ENCODE measurements at regions not wholly inside any gene's neighbourhood (a gene's known extent, or its start where the extent isn't known, plus 50 kb on each side); places are given as distances from the start of the nearest gene placed in this dataset.
"Not testable (repeated sequence)": the region's sequence is repeated elsewhere in the genome, so short reads cannot be mapped to it uniquely, and the experiment has no call there.

- DNase-seq = no peak
- Mint-ChIP-seq H3K36me3 (peaks cover 3% of the 10 kb centered on the region), H3K27ac (no peak overlapping the region), H3K4me3 (no peak overlapping the region), H3K9me3 (peaks cover 10% of the 10 kb centered on the region), H3K4me1 (no peaks in the 10 kb centered on the region), H3K27me3 (no peaks in the 10 kb centered on the region)
- POLR2A ChIA-PET = interaction anchor here (0.7 kb wide), 1 partner anchor 492 kb away, joined by 3 read pairs; no protein-coding TSS in a partner anchor
- no peak for ATAC-seq (ENCODE audit: low read depth)
These were observed 79.6 kb upstream of the STK38L start for GRCh38 chr12:27164330-27165040.

GRCh38 chr12:27165958-27166357 lies 78.1 kb upstream of the STK38L start:
- POLR2A ChIA-PET; ATAC-seq (ENCODE audit: low read depth); H3K27ac Mint-ChIP-seq; H3K4me1 Mint-ChIP-seq; H3K27me3 Mint-ChIP-seq; H3K36me3 Mint-ChIP-seq; DNase-seq; H3K4me3 Mint-ChIP-seq: not testable (repeated sequence)
- peaks cover 18% of the 10 kb centered on the region for H3K9me3 Mint-ChIP-seq

GRCh38 chr12:27171494-27171893 lies 72.6 kb upstream of the STK38L start:
- DNase-seq; H3K4me3 Mint-ChIP-seq; H3K27me3 Mint-ChIP-seq; H3K4me1 Mint-ChIP-seq; H3K27ac Mint-ChIP-seq; POLR2A ChIA-PET; ATAC-seq (ENCODE audit: low read depth): not testable (repeated sequence)
- Mint-ChIP-seq H3K36me3 (peaks cover 11% of the 10 kb centered on the region), H3K9me3 (peaks cover 19% of the 10 kb centered on the region)

GRCh38 chr12:27176765-27177164 lies 67.3 kb upstream of the STK38L start:
- peaks cover 14% of the 10 kb centered on the region for H3K4me1 Mint-ChIP-seq
- POLR2A ChIA-PET = no interaction called here
- ATAC-seq (ENCODE audit: low read depth) = no peak

GRCh38 chr12:27177706-27178105 lies 66.4 kb upstream of the STK38L start:
- H3K4me1 Mint-ChIP-seq = peaks cover 14% of the 10 kb centered on the region
- H3K9me3 Mint-ChIP-seq = no peaks in the 10 kb centered on the region
- POLR2A ChIA-PET = no interaction called here
- ATAC-seq (ENCODE audit: low read depth) = no peak
- no peaks in the 10 kb centered on the region for H3K36me3 Mint-ChIP-seq
- H3K27me3 Mint-ChIP-seq = no peaks in the 10 kb centered on the region
- H3K27ac Mint-ChIP-seq = no peak overlapping the region
- no peak overlapping the region for H3K4me3 Mint-ChIP-seq
- no peak for DNase-seq

More at GRCh38 chr12:27176765-27177164, 67.3 kb upstream of the STK38L start:
- Mint-ChIP-seq H3K4me3 (no peak overlapping the region), H3K27me3 (no peaks in the 10 kb centered on the region), H3K9me3 (peaks cover 4% of the 10 kb centered on the region), H3K36me3 (no peaks in the 10 kb centered on the region), H3K27ac (no peak overlapping the region)
- DNase-seq = no peak

- no peaks in the 10 kb centered on the region for H3K9me3 Mint-ChIP-seq
- DNase-seq (no peak), ATAC-seq (ENCODE audit: low read depth) (no peak)
- peaks cover 14% of the 10 kb centered on the region for H3K4me1 Mint-ChIP-seq
- no peak overlapping the region for H3K27ac Mint-ChIP-seq
- H3K4me3 Mint-ChIP-seq = no peak overlapping the region
- H3K36me3 Mint-ChIP-seq = no peaks in the 10 kb centered on the region
- POLR2A ChIA-PET = no interaction called here
- H3K27me3 Mint-ChIP-seq = no peaks in the 10 kb centered on the region
These were observed 65.8 kb upstream of the STK38L start for GRCh38 chr12:27178255-27178654.

GRCh38 chr12:27178723-27179399 lies 65.2 kb upstream of the STK38L start:
- no peaks in the 10 kb centered on the region for H3K9me3 Mint-ChIP-seq
- no peak for DNase-seq
- H3K4me1 Mint-ChIP-seq = peaks cover 14% of the 10 kb centered on the region
- H3K36me3 Mint-ChIP-seq = no peaks in the 10 kb centered on the region
- H3K27ac Mint-ChIP-seq = no peak overlapping the region
- no peak for ATAC-seq (ENCODE audit: low read depth)
- POLR2A ChIA-PET = no interaction called here
- H3K4me3 Mint-ChIP-seq = no peak overlapping the region
- H3K27me3 Mint-ChIP-seq = no peaks in the 10 kb centered on the region

GRCh38 chr12:27179400-27180214 lies 64.5 kb upstream of the STK38L start:
- Mint-ChIP-seq H3K4me3 (peak overlapping the region; percentile 37), H3K9me3 (no peaks in the 10 kb centered on the region), H3K27me3 (no peaks in the 10 kb centered on the region), H3K4me1 (peaks cover 18% of the 10 kb centered on the region), H3K36me3 (no peaks in the 10 kb centered on the region), H3K27ac (peak overlapping the region; percentile 26)
- peak; percentile 95 for ATAC-seq (ENCODE audit: low read depth)
- DNase-seq = no peak
- POLR2A ChIA-PET = no interaction called here

GRCh38 chr12:27180906-27181505 lies 63.1 kb upstream of the STK38L start:
- POLR2A ChIA-PET = no interaction called here
- no peak for DNase-seq
- no peak overlapping the region for H3K4me3 Mint-ChIP-seq
- H3K27me3 Mint-ChIP-seq = no peaks in the 10 kb centered on the region
- no peak overlapping the region for H3K27ac Mint-ChIP-seq
- H3K9me3 Mint-ChIP-seq = no peaks in the 10 kb centered on the region
- H3K4me1 Mint-ChIP-seq = peaks cover 24% of the 10 kb centered on the region
- H3K36me3 Mint-ChIP-seq = no peaks in the 10 kb centered on the region
- ATAC-seq (ENCODE audit: low read depth) = no peak

GRCh38 chr12:27183342-27183741 lies 60.7 kb upstream of the STK38L start:
- DNase-seq (no peak), ATAC-seq (ENCODE audit: low read depth) (no peak)
- no peak overlapping the region for H3K27ac Mint-ChIP-seq
- H3K4me1 Mint-ChIP-seq = peaks cover 24% of the 10 kb centered on the region
- no peaks in the 10 kb centered on the region for H3K9me3 Mint-ChIP-seq
- H3K36me3 Mint-ChIP-seq = no peaks in the 10 kb centered on the region
- no peak overlapping the region for H3K4me3 Mint-ChIP-seq
- POLR2A ChIA-PET = no interaction called here
- no peaks in the 10 kb centered on the region for H3K27me3 Mint-ChIP-seq

GRCh38 chr12:27185234-27186021 lies 58.7 kb upstream of the STK38L start:
- ATAC-seq (ENCODE audit: low read depth) = peak; percentile 97
- Mint-ChIP-seq H3K36me3 (no peaks in the 10 kb centered on the region), H3K4me3 (peak overlapping the region; percentile 6), H3K4me1 (peaks cover 10% of the 10 kb centered on the region), H3K9me3 (no peaks in the 10 kb centered on the region), H3K27ac (no peak overlapping the region), H3K27me3 (no peaks in the 10 kb centered on the region)
- peak; percentile 43 for DNase-seq
- POLR2A ChIA-PET = no interaction called here

- H3K27ac Mint-ChIP-seq = no peak overlapping the region
- POLR2A ChIA-PET = no interaction called here
These were observed 57.9 kb upstream of the STK38L start for GRCh38 chr12:27186022-27186839.

More at GRCh38 chr12:27186022-27186839, 57.9 kb upstream of the STK38L start:
- no peak for DNase-seq
- no peak for ATAC-seq (ENCODE audit: low read depth)
- H3K4me1 Mint-ChIP-seq = peaks cover 10% of the 10 kb centered on the region
- H3K9me3 Mint-ChIP-seq = no peaks in the 10 kb centered on the region
- H3K4me3 Mint-ChIP-seq = no peak overlapping the region
- no peaks in the 10 kb centered on the region for H3K27me3 Mint-ChIP-seq
- H3K36me3 Mint-ChIP-seq = no peaks in the 10 kb centered on the region

Data from activated naive CD8-positive, alpha-beta T cell treated with anti-CD3 and anti-CD28 coated beads, Interleukin-2, amount 10 ng/mL, durations not matched to agents 7 days and 5 days (primary cell).